ENCODE measurements at regions not wholly inside any gene's neighbourhood (a gene's known extent, or its start where the extent isn't known, plus 50 kb on each side); places are given as distances from the start of the nearest gene placed in this dataset.

- no peak for TF ChIP-seq EZH2phosphoT487 (IDR thresholded peaks at IDR 0.05; ENCODE audit: borderline replicate concordance)
- TF ChIP-seq CTCF (conservative IDR thresholded peaks at IDR 0.05; ENCODE audit: low read length) = no peak
- Histone ChIP-seq H3K36me3 (ENCODE audit: insufficient read depth, low read length) (no peaks in the 10 kb centered on the region), H3K9me2 (replicated peaks; ENCODE audit: low read depth, low read length) (no peaks in the 10 kb centered on the region), H4K20me1 (ENCODE audit: insufficient read depth, low read length, poor library complexity, severe bottlenecking) (no peaks in the 10 kb centered on the region), H3F3A (ENCODE audit: low read depth) (no peaks in the 10 kb centered on the region), H3K9me3 (ENCODE audit: insufficient read depth, low read depth, low read length) (no peaks in the 10 kb centered on the region), H3K27me3 (ENCODE audit: insufficient read depth, low read length, poor library complexity, severe bottlenecking) (no peaks in the 10 kb centered on the region), H2AFZ (ENCODE audit: low read length) (no peak overlapping the region), H3K79me2 (ENCODE audit: insufficient read depth, low read length) (no peaks in the 10 kb centered on the region), H3K4me1 (ENCODE audit: insufficient read depth, low read length, poor library complexity, severe bottlenecking) (no peaks in the 10 kb centered on the region), H3K4me2 (ENCODE audit: low read depth, low read length, poor library complexity, severe bottlenecking) (no peak overlapping the region), H3K4me3 (ENCODE audit: low read length, poor library complexity, severe bottlenecking) (no peak overlapping the region), H3K9ac (ENCODE audit: low read depth, low read length, poor library complexity, severe bottlenecking) (no peak overlapping the region)
These were observed 406.1 kb upstream of the TRAM1L1 start for GRCh38 chr4:117491516-117491915.

DNA sequence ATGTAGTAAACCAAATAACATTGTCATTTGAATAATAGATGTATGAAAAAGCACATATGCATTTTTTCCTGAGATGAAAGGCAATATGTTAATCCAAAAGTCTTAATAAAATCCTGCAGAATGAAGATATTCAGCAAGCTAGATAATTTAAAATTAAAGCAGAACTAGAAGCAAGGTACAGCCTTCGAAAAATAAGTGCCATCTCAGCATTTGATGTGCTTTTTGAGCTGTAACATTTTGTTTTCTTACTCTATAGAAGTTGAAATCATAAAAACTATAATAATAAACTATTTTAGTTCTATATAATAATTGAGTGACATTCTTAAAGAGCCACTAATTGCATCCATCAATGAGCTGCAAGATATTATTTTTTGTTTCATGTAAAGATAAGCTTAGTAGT is 410.4 kb upstream of the TRAM1L1 start:
- Histone ChIP-seq H3K4me3 (ENCODE audit: low read length, poor library complexity, severe bottlenecking) (no peak overlapping the region), H3K4me1 (ENCODE audit: insufficient read depth, low read length, poor library complexity, severe bottlenecking) (no peaks in the 10 kb centered on the region), H3K79me2 (ENCODE audit: insufficient read depth, low read length) (no peaks in the 10 kb centered on the region), H2AFZ (ENCODE audit: low read length) (no peak overlapping the region), H3K4me2 (ENCODE audit: low read depth, low read length, poor library complexity, severe bottlenecking) (no peak overlapping the region), H3K27me3 (ENCODE audit: insufficient read depth, low read length, poor library complexity, severe bottlenecking) (no peaks in the 10 kb centered on the region), H3F3A (ENCODE audit: low read depth) (no peaks in the 10 kb centered on the region), H3K9me2 (replicated peaks; ENCODE audit: low read depth, low read length) (no peaks in the 10 kb centered on the region), H4K20me1 (ENCODE audit: insufficient read depth, low read length, poor library complexity, severe bottlenecking) (no peaks in the 10 kb centered on the region), H3K9ac (ENCODE audit: low read depth, low read length, poor library complexity, severe bottlenecking) (no peak overlapping the region), H3K36me3 (ENCODE audit: insufficient read depth, low read length) (no peaks in the 10 kb centered on the region), H3K9me3 (ENCODE audit: insufficient read depth, low read depth, low read length) (no peaks in the 10 kb centered on the region)
- no peak for TF ChIP-seq CTCF (conservative IDR thresholded peaks at IDR 0.05; ENCODE audit: low read length)
- no peak for TF ChIP-seq EZH2phosphoT487 (IDR thresholded peaks at IDR 0.05; ENCODE audit: borderline replicate concordance)

- no peaks in the 10 kb centered on the region for H3K4me1 ChIP-seq (ENCODE audit: insufficient read depth, low read length, poor library complexity, severe bottlenecking)
- no peaks in the 10 kb centered on the region for H3F3A ChIP-seq (ENCODE audit: low read depth)
- TF ChIP-seq EZH2phosphoT487 (IDR thresholded peaks at IDR 0.05; ENCODE audit: borderline replicate concordance) = no peak
- TF ChIP-seq CTCF (conservative IDR thresholded peaks at IDR 0.05; ENCODE audit: low read length) = no peak
These were observed 427.0 kb upstream of the TRAM1L1 start for GRCh38 chr4:117512414-117512813.

More at GRCh38 chr4:117512414-117512813, 427.0 kb upstream of the TRAM1L1 start:
- no peaks in the 10 kb centered on the region for H4K20me1 ChIP-seq (ENCODE audit: insufficient read depth, low read length, poor library complexity, severe bottlenecking)
- H3K27me3 ChIP-seq (ENCODE audit: insufficient read depth, low read length, poor library complexity, severe bottlenecking) = no peaks in the 10 kb centered on the region
- no peaks in the 10 kb centered on the region for H3K79me2 ChIP-seq (ENCODE audit: insufficient read depth, low read length)
- no peak overlapping the region for H3K9ac ChIP-seq (ENCODE audit: low read depth, low read length, poor library complexity, severe bottlenecking)
- no peak overlapping the region for H2AFZ ChIP-seq (ENCODE audit: low read length)
- H3K9me2 ChIP-seq (replicated peaks; ENCODE audit: low read depth, low read length) = no peaks in the 10 kb centered on the region
- no peak overlapping the region for H3K4me2 ChIP-seq (ENCODE audit: low read depth, low read length, poor library complexity, severe bottlenecking)
- no peaks in the 10 kb centered on the region for H3K9me3 ChIP-seq (ENCODE audit: insufficient read depth, low read depth, low read length)
- no peak overlapping the region for H3K4me3 ChIP-seq (ENCODE audit: low read length, poor library complexity, severe bottlenecking)
- no peaks in the 10 kb centered on the region for H3K36me3 ChIP-seq (ENCODE audit: insufficient read depth, low read length)
